ENCODE measurements at regions not wholly inside any gene's neighbourhood (a gene's known extent, or its start where the extent isn't known, plus 50 kb on each side); places are given as distances from the start of the nearest gene placed in this dataset.

- 89% methylated on average over 3 of the region's 3 CpGs for WGBS (ENCODE audit: low lambda C conversion rate)
- Histone ChIP-seq H3K4me3 (ENCODE audit: low read depth in 2 of 2, low read length in 1 of 2) (no peak overlapping the region), H3K79me2 (ENCODE audit: insufficient read depth) (no peaks in the 10 kb centered on the region), H3K9me3 (no peaks in the 10 kb centered on the region), H3K4me2 (no peak overlapping the region), H3K27me3 (ENCODE audit: insufficient read depth) (no peaks in the 10 kb centered on the region), H3K27ac (ENCODE audit: low read depth in 2 of 2, low read length in 1 of 2) (no peak overlapping the region), H2AFZ (ENCODE audit: low read depth) (no peak overlapping the region), H3K9ac (no peak overlapping the region), H3K36me3 (replicated peaks in 1 of 2; ENCODE audit: control insufficient read depth in 1 of 2, insufficient read depth in 2 of 2, low read length in 1 of 2) (no peaks in the 10 kb centered on the region), H3K4me1 (ENCODE audit: control insufficient read depth in 1 of 2, insufficient read depth in 2 of 2, low read depth in 1 of 2, low read length in 1 of 2) (no peaks in the 10 kb centered on the region), H3F3A (replicated peaks; ENCODE audit: insufficient read depth) (no peaks in the 10 kb centered on the region), H3K9me2 (no peaks in the 10 kb centered on the region), H4K20me1 (ENCODE audit: insufficient read depth) (no peaks in the 10 kb centered on the region)
- DNase-seq = no peak
- CTCF ChIA-PET = interaction anchor here (0.6 kb wide), 1 partner anchor 325 kb away, joined by 3 read pairs; no protein-coding TSS in a partner anchor
- TF ChIP-seq MAX (IDR thresholded peaks at IDR 0.05; ENCODE audit: low read depth) (no peak), USF1 (IDR thresholded peaks at IDR 0.05; ENCODE audit: borderline replicate concordance, low read depth) (no peak), ELF1 (IDR thresholded peaks at IDR 0.05) (no peak), GATA2 (CRISPR knock-in tag; IDR thresholded peaks at IDR 0.05) (no peak), TEAD4 (IDR thresholded peaks at IDR 0.05; ENCODE audit: borderline replicate concordance, insufficient read depth) (no peak), IRF3 (IDR thresholded peaks at IDR 0.05; ENCODE audit: low read depth, low read length) (no peak), JUND (IDR thresholded peaks at IDR 0.05) (no peak), RCOR1 (IDR thresholded peaks at IDR 0.05; ENCODE audit: low read length) (no peak)
- TF ChIP-seq, protein P1, sequence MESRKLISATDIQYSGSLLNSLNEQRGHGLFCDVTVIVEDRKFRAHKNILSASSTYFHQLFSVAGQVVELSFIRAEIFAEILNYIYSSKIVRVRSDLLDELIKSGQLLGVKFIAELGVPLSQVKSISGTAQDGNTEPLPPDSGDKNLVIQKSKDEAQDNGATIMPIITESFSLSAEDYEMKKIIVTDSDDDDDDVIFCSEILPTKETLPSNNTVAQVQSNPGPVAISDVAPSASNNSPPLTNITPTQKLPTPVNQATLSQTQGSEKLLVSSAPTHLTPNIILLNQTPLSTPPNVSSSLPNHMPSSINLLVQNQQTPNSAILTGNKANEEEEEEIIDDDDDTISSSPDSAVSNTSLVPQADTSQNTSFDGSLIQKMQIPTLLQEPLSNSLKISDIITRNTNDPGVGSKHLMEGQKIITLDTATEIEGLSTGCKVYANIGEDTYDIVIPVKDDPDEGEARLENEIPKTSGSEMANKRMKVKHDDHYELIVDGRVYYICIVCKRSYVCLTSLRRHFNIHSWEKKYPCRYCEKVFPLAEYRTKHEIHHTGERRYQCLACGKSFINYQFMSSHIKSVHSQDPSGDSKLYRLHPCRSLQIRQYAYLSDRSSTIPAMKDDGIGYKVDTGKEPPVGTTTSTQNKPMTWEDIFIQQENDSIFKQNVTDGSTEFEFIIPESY (IDR thresholded peaks at IDR 0.05; ENCODE audit: borderline replicate concordance, low read depth) = no peak
- TF ChIP-seq, protein P2, sequence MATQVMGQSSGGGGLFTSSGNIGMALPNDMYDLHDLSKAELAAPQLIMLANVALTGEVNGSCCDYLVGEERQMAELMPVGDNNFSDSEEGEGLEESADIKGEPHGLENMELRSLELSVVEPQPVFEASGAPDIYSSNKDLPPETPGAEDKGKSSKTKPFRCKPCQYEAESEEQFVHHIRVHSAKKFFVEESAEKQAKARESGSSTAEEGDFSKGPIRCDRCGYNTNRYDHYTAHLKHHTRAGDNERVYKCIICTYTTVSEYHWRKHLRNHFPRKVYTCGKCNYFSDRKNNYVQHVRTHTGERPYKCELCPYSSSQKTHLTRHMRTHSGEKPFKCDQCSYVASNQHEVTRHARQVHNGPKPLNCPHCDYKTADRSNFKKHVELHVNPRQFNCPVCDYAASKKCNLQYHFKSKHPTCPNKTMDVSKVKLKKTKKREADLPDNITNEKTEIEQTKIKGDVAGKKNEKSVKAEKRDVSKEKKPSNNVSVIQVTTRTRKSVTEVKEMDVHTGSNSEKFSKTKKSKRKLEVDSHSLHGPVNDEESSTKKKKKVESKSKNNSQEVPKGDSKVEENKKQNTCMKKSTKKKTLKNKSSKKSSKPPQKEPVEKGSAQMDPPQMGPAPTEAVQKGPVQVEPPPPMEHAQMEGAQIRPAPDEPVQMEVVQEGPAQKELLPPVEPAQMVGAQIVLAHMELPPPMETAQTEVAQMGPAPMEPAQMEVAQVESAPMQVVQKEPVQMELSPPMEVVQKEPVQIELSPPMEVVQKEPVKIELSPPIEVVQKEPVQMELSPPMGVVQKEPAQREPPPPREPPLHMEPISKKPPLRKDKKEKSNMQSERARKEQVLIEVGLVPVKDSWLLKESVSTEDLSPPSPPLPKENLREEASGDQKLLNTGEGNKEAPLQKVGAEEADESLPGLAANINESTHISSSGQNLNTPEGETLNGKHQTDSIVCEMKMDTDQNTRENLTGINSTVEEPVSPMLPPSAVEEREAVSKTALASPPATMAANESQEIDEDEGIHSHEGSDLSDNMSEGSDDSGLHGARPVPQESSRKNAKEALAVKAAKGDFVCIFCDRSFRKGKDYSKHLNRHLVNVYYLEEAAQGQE (IDR thresholded peaks at IDR 0.05; ENCODE audit: low read depth, low read length) = no peak
- POLR2A ChIA-PET = no interaction called here
These were observed 405.0 kb upstream of the LRFN5 start for GRCh38 chr14:41201696-41202095.
